ENCODE measurements at regions not wholly inside any gene's neighbourhood (a gene's known extent, or its start where the extent isn't known, plus 50 kb on each side); places are given as distances from the start of the nearest gene placed in this dataset.

DNA sequence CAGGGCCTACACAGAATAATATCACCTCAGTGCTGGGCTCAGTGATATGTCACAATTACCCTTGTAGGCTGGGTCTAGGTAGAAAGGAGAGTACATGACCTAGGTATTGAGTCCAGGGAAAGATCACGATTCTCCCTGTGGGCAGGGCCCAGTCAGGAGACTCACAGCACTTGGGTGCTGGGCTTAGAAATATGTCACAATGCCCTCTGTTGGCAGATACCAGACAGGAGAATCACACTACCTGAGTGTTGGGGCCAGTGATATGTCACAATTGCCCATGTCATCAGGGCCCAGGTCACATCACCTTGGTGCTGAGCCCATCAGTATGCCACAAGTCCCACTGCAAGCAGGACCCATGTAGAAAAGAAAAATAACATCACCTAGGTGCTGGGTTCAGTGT is 2105.5 kb downstream of the TP53TG3F start:
- no peaks in the 10 kb centered on the region for H3K79me2 ChIP-seq (ENCODE audit: insufficient read depth, low read length)
- H3K36me3 ChIP-seq (ENCODE audit: insufficient read depth, low read length) = no peaks in the 10 kb centered on the region
- no peak overlapping the region for H2AFZ ChIP-seq (ENCODE audit: low read length)
- H3K4me1 ChIP-seq (ENCODE audit: insufficient read depth, low read length) = no peaks in the 10 kb centered on the region
- H3K27ac ChIP-seq (ENCODE audit: low read depth, low read length) = no peak overlapping the region
- no peaks in the 10 kb centered on the region for H3K27me3 ChIP-seq (ENCODE audit: insufficient read depth, low read length)
- H3K4me2 ChIP-seq (ENCODE audit: insufficient read depth, low read length) = no peak overlapping the region
- H3K4me3 ChIP-seq (ENCODE audit: insufficient read depth, low read length) = no peak overlapping the region
- H3K9me3 ChIP-seq (ENCODE audit: low read depth, low read length) = peaks cover 9% of the 10 kb centered on the region
- DNase-seq (ENCODE audit: insufficient read length, low spot score, missing footprints) = no peak
- TF ChIP-seq, protein P1, sequence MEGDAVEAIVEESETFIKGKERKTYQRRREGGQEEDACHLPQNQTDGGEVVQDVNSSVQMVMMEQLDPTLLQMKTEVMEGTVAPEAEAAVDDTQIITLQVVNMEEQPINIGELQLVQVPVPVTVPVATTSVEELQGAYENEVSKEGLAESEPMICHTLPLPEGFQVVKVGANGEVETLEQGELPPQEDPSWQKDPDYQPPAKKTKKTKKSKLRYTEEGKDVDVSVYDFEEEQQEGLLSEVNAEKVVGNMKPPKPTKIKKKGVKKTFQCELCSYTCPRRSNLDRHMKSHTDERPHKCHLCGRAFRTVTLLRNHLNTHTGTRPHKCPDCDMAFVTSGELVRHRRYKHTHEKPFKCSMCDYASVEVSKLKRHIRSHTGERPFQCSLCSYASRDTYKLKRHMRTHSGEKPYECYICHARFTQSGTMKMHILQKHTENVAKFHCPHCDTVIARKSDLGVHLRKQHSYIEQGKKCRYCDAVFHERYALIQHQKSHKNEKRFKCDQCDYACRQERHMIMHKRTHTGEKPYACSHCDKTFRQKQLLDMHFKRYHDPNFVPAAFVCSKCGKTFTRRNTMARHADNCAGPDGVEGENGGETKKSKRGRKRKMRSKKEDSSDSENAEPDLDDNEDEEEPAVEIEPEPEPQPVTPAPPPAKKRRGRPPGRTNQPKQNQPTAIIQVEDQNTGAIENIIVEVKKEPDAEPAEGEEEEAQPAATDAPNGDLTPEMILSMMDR (IDR thresholded peaks at IDR 0.05; ENCODE audit: extremely low read depth, low read depth, low read length) = no peak
- no peaks in the 10 kb centered on the region for H4K20me1 ChIP-seq (ENCODE audit: insufficient read depth, low read length)

DNA sequence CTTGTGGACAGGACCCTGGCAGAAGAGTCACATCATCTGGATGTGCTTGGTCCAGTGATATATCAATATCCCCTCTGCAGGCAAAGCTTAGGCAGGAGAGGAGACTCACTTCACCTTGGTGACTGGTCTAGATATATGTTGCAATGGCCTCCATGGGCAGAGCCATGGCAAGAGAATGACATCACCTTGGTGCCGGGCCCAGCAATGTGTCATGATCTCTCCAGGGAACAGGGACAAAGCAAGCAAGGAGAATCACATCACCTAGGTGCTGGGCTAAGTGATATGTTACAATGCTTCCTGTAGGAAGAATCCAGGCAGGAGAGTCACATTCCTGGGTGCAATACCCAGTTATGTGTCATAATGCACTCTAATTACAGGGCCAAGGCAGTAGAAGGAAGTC is 2106.2 kb downstream of the TP53TG3F start:
- peaks cover 9% of the 10 kb centered on the region for H3K9me3 ChIP-seq (ENCODE audit: low read depth, low read length)
- no peaks in the 10 kb centered on the region for H3K36me3 ChIP-seq (ENCODE audit: insufficient read depth, low read length)
- no peak overlapping the region for H3K4me2 ChIP-seq (ENCODE audit: insufficient read depth, low read length)
- no peaks in the 10 kb centered on the region for H3K27me3 ChIP-seq (ENCODE audit: insufficient read depth, low read length)
- TF ChIP-seq, protein P1 (IDR thresholded peaks at IDR 0.05; ENCODE audit: extremely low read depth, low read depth, low read length) = no peak
- DNase-seq (ENCODE audit: insufficient read length, low spot score, missing footprints) = no peak
- no peaks in the 10 kb centered on the region for H3K79me2 ChIP-seq (ENCODE audit: insufficient read depth, low read length)
- no peak overlapping the region for H3K4me3 ChIP-seq (ENCODE audit: insufficient read depth, low read length)
- no peaks in the 10 kb centered on the region for H3K4me1 ChIP-seq (ENCODE audit: insufficient read depth, low read length)
- H2AFZ ChIP-seq (ENCODE audit: low read length) = no peak overlapping the region
- no peaks in the 10 kb centered on the region for H4K20me1 ChIP-seq (ENCODE audit: insufficient read depth, low read length)
- no peak overlapping the region for H3K27ac ChIP-seq (ENCODE audit: low read depth, low read length)

DNA sequence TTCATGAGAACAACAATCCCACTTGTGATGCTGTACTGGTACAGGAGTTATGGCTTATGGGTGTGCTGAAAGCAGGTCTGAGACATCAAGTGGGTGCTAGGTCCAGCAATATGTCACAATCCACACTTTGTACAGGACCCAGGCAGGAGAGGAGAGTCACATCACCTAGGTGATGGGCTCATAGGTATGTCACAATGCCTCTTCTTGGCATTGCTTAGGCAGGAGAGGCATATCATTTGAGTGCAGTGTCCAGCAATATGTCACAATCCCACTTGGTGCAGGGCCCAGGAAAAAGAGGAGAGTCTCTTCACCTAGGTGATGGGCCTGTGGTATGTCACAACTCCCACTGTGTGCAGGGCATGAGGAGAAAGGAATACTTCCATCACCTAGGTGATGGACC is 2110.0 kb downstream of the TP53TG3F start:
- no peaks in the 10 kb centered on the region for H4K20me1 ChIP-seq (ENCODE audit: insufficient read depth, low read length)

DNA sequence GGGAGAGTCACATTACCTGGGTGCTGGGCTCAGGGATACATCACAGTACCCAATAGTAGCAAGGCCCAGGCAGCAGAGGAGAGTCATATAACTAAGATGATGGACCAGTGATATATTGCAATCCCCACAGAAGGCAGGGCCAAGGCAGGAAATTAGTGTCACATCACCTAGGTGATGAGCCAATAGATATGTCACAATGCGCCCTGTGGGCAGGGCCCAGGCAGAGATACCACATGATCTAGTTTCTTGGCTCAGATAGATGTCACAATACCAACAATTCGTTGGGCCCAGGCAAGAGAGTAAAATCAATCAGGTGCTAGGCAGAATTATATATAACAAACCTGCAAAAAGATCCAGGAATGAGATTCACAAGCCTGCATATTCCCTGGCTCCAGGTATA is 2111.5 kb downstream of the TP53TG3F start:
- no peak overlapping the region for H2AFZ ChIP-seq (ENCODE audit: low read length)
- no peak overlapping the region for H3K4me2 ChIP-seq (ENCODE audit: insufficient read depth, low read length)
- H3K9me3 ChIP-seq (ENCODE audit: low read depth, low read length) = peaks cover 3% of the 10 kb centered on the region
- no peaks in the 10 kb centered on the region for H4K20me1 ChIP-seq (ENCODE audit: insufficient read depth, low read length)
- TF ChIP-seq, protein P1 (IDR thresholded peaks at IDR 0.05; ENCODE audit: extremely low read depth, low read depth, low read length) = no peak
- no peak for DNase-seq (ENCODE audit: insufficient read length, low spot score, missing footprints)
- no peaks in the 10 kb centered on the region for H3K36me3 ChIP-seq (ENCODE audit: insufficient read depth, low read length)
- H3K27me3 ChIP-seq (ENCODE audit: insufficient read depth, low read length) = no peaks in the 10 kb centered on the region
- no peak overlapping the region for H3K27ac ChIP-seq (ENCODE audit: low read depth, low read length)
- H3K4me1 ChIP-seq (ENCODE audit: insufficient read depth, low read length) = no peaks in the 10 kb centered on the region
- H3K79me2 ChIP-seq (ENCODE audit: insufficient read depth, low read length) = no peaks in the 10 kb centered on the region
- H3K4me3 ChIP-seq (ENCODE audit: insufficient read depth, low read length) = no peak overlapping the region

More for the DNA sequence above, 2110.0 kb downstream of the TP53TG3F start:
- Histone ChIP-seq H3K4me3 (ENCODE audit: insufficient read depth, low read length) (no peak overlapping the region), H2AFZ (ENCODE audit: low read length) (no peak overlapping the region), H3K4me2 (ENCODE audit: insufficient read depth, low read length) (no peak overlapping the region), H3K9me3 (ENCODE audit: low read depth, low read length) (peaks cover 9% of the 10 kb centered on the region), H3K4me1 (ENCODE audit: insufficient read depth, low read length) (no peaks in the 10 kb centered on the region), H3K36me3 (ENCODE audit: insufficient read depth, low read length) (no peaks in the 10 kb centered on the region), H3K27ac (ENCODE audit: low read depth, low read length) (no peak overlapping the region), H3K79me2 (ENCODE audit: insufficient read depth, low read length) (no peaks in the 10 kb centered on the region), H3K27me3 (ENCODE audit: insufficient read depth, low read length) (no peaks in the 10 kb centered on the region)
- no peak for DNase-seq (ENCODE audit: insufficient read length, low spot score, missing footprints)
- TF ChIP-seq, protein P1 (IDR thresholded peaks at IDR 0.05; ENCODE audit: extremely low read depth, low read depth, low read length) = no peak

Data from osteoblast (primary cell).